GM21390 (cell line): ENCODE measurements at regions not wholly inside any gene's neighbourhood (a gene's known extent, or its start where the extent isn't known, plus 50 kb on each side); places are given as distances from the start of the nearest gene placed in this dataset.
"Not testable (repeated sequence)": the region's sequence is repeated elsewhere in the genome, so short reads cannot be mapped to it uniquely, and the experiment has no call there.

Experiments used
- ATAC-seq: cut with Tn5 transposase; IDR thresholded peaks from one replicate; pipeline ENCODE4 v1.9.1; 2021; ENCODE audit not compliant: unreplicated experiment

GRCh38 chr14:66008631-66009030 lies 477.5 kb upstream of the CCDC196 start:
- ATAC-seq = no peak

DNA sequence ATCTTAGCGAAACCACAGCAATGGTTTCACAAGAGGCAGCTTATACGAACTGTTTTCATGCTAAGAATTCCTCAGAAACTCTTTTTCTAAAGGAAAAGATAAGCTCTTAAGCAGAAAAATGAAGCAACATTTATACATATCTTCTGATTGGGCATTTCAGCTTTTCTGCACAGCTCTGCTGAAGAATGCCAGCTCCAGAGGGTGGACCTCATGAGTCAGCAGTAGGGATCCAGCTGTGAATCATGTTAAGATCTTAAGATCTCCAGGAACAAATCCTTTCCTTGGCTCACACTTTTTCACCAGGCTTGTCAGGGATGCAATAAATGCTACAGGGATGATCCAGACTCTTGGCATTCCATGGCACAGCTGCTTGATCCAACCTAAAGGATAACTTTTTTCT lies 477.1 kb upstream of the CCDC196 start:
- no peak for ATAC-seq

GRCh38 chr14:66010695-66011094 lies 475.5 kb upstream of the CCDC196 start:
- ATAC-seq = no peak

DNA sequence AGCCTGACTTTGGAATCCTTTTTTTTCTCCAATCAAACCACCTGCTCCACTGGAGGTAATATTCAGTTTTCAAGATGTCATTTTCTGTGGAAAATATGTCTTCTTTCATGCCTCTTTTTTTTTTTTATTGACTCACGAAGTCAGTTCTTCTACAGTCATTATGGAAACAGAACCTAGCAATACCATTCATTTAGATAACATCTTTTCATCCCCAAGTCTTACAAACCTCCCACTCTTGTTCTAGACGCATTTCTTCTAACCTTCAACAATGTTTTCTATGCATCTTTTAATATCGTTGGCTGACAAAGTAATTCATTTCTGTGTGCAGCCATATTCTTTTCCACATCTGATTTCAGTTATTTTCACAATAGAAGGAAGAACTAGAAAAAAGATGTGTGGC lies 474.3 kb upstream of the CCDC196 start:
- ATAC-seq = no peak

DNA sequence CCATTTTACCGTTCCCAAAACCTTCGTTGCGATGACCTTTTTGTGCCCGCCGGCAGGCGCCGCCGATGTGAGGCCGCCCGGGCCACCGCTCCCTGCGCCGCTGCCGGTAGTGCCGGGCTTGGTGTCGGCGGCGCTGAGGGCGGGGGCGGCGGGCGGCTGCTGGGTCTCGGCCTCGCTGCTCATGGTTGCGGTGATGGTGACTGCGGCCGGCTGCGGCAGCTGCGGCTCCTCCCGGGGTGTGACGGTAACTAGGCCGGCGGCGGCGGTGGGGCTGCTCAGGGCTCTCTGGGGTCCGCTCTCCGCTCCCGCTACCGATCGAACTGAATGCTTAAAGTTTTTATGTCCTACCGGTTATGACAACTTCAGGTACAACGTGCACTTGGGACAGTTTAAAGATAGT lies 472.6 kb upstream of the CCDC196 start:
- not testable (repeated sequence) for ATAC-seq

DNA sequence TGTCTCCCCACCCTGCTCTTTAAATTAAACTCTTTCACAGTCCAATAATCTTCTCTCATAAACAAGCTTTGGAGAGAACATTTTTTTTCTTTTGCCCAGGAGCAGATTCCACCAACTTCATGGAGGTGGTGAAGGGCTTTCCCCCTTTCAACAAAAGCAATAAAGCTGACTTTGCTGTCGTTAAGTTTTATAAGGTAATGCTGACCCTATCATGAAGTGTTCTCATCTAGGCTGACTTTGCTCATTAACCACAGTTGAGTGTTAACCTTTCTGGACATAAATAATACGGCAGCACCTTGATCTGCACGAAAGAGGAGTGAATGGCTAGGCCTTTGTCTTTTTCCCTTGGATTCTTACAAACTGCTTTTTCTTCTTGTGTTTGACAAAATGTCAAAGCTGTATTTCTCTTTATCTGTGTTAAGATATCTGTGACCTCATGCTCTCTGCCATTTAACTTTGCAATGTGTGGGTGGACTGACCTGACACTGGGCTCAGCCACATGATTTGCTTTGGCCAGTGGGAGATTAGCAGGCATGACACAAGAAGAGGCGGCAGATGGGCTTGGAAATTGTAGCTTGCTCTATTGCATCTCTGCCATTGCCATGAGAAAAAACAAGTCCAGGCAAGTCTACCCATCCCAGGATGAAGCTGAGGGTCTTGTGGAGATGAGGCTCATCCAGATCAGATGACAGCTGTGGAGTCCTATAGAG lies 470.9 kb upstream of the CCDC196 start:
- ATAC-seq = no peak

- ATAC-seq = no peak
Measured at GRCh38 chr14:66017927-66018326, 468.2 kb upstream of the CCDC196 start.

DNA sequence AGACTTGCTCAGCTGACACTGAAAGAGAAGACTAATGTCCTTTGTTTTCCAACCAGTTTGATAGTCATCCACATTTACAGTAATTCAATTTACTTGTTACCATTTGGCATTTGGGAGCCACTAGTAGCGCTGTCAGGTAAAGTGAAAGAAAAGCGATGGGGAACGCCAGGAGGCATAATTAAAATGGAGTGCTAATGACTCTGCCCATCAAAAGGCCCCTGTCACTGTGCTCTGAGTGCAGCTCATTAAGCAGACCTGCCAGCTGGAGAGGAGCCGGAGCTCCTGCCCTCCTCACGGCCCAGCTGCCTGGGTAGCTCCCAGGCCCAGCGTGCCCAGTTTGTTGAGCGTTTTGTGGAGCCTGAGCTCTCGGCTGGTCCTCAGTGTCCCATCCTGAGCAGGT lies 463.6 kb upstream of the CCDC196 start:
- no peak for ATAC-seq

DNA sequence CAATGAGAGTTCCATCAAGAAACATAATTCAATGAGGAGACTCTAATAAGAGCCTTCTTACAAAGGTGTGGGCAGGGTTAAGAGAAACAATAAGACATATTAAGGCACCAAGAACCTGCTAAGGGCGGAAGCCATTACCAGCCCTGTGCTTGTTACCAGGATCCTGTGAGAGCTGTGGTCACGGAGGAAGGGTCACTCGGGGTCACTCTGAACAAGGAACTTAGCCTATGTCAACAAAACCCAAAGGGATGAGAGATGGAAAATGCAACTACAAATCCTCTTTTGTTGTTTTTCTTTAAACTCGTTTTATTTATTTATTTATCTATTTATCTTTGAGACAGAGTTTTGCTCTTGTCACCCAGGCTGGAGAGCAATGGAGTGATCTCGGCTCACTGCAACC lies 460.4 kb upstream of the CCDC196 start:
- no peak for ATAC-seq

DNA sequence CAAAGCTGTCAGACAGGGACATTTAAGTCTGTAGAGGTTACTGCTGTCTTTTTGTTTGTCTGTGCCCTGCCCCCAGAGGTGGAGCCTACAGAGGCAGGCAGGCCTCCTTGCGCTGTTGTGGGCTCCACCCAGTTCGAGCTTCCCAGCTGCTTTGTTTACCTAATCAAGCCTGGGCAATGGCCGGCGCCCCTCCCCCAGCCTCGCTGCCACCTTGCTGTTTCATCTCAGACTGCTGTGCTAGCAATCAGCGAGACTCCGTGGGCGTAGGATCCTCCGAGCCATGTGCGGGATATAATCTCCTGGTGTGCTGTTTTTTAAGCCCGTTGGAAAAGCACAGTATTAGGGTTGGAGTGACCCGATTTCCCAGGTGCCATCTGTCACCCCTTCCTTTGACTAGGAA lies 454.2 kb upstream of the CCDC196 start:
- not testable (repeated sequence) for ATAC-seq

- no peak for ATAC-seq
Measured at GRCh38 chr14:66032800-66033199, 453.4 kb upstream of the CCDC196 start.

DNA sequence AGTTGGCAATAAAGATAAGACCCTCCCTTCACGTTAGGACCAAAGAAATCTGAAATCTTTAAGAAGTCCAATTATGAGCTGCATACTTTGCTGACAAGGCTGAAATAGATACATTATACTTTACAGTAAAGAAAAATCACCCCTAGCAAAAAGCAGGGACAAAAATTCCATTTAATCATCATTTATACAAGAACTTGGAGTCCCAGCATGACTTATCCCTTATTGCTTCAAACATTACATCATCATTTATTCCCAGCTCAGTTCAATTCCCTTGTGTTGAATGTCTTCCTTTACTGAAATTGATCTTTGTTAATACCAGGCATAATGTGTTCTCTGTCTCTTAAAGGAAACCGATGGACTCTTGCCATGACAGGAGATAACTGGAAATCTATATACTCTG lies 449.6 kb upstream of the CCDC196 start:
- no peak for ATAC-seq

- no peak for ATAC-seq
Measured at GRCh38 chr14:66037361-66037760, 448.8 kb upstream of the CCDC196 start.

DNA sequence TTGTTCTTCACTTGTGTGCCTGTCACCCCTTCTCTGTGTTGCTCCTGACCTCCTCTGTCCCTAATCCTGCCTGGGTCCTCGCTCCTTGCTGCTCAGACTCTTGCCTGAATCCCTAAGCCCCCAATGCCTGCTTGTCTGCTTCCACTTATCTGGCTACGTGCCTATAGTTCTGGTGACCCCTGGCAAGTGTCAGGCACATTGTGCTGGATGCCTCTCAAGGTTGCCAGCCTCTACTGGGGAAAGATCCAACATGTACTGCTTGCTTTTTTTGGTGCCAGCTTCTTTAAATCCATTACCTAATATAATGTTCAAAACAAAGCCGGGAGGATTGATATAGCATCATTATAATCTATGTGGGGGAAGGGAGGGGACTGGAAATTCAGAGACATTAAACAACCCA lies 448.0 kb upstream of the CCDC196 start:
- ATAC-seq = no peak

DNA sequence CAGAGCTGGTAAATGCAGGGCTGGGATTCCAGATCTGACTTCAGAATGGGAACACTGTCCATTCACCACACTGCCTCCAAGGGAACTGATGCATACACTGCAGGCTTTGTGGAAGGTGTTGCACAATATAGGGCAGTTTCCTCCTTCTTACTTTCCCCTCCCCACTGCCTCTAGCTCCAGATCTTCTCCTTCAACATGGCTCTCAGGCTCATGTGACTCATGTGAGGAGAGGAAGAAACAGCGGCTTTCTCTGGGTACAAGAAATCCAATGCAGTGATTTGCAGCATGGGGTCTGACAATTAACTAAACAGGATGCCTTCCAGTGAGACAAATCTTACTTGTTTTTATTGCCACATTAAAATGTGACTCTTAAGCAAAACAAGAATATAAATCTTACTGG lies 447.6 kb upstream of the CCDC196 start:
- no peak for ATAC-seq

GRCh38 chr14:66039495-66039894 lies 446.7 kb upstream of the CCDC196 start:
- ATAC-seq = no peak

DNA sequence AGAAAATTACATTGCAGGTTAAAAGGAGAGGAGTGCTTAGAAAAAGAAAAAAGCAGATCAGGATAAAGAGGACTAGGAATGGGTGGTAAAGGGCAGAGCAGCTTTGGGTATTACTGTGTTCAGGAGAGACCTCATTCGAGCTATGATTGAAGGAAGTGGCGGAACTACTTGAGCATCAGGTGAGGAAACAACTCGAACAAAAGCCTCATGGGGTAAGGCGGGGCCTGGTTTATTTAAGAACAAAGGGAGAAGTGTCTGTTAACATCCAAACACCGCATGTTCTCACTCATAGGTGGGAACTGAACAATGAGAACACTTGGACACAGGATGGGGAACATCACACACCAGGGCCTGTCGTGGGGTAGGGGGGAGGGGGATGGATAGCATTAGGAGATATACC lies 444.6 kb upstream of the CCDC196 start:
- ATAC-seq = no peak

DNA sequence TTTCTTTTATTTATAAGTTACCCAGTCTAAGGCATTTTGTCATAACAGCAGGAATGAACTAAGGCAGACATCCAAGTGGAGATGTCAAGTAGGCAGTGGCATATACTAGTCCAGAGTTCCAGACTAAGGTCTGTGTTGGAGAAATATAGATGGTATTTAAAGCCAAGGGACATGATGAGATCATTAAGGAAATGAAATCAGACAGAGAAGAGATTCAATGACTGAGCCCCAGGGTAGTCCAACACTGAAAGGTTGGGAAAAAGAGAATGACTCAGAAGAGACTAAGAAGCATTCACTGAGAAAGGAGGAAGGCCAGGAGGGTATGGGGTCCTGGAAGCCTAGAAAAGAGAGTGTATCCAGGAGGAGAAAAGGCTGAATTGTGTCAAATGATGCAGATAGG lies 442.2 kb upstream of the CCDC196 start:
- ATAC-seq = no peak

DNA sequence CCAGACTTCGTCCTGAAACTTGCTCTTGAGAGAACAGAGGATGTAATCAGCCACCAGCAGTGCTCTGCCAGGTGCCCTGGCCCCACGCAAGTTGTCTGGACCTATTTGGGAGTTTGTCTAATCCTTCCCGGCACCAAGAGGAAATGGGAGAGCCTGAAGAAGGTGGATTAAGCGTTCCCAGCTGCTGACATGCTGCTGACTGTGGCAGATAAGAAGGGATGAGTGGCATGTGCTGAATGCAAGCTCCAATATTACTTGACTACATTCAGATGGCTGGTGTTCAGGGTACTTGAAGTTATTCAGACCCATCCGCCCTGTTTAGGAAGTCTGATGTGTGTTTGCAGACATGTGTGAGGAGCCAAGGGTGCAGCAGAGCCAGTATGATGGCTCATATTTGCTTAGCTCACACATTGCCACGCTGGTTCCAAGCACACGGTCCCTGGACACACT lies 440.6 kb upstream of the CCDC196 start:
- ATAC-seq = no peak

- ATAC-seq = no peak
Measured at GRCh38 chr14:66046035-66046434, 440.1 kb upstream of the CCDC196 start.

- ATAC-seq = no peak
Measured at GRCh38 chr14:66046591-66046990, 439.6 kb upstream of the CCDC196 start.

DNA sequence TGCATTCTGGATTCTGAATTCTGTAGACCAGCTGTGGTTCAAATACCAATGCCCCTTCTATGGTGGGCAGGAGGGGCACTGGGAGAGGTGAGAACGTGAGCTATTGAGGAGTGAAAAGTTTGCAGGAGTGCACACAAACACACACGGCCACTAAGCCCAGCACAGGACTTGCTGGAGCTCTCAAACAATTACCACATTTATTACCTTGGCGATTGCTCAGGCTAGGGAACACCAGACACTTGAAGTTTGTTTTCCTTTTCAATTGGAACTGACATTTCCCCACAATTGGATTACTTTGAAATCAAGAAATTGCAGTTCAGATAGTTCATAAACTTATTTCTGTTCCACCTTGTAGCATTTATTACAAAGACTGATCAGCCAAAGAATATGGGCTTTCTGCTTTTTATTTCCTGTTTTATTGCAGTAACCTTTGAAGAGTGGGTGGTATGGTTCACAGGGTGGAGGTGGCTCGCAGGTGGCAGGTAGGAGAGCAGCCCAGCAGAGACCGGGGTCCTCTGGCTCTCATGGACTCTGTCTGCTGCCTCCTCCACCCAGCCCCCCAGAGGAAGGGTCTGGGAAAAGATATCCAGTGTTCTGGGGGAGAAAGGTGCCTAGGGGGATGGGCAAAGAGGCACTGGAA lies 429.8 kb upstream of the CCDC196 start:
- no peak for ATAC-seq
